Neural cell (in vitro differentiated cells): ENCODE measurements at regions not wholly inside any gene's neighbourhood (a gene's known extent, or its start where the extent isn't known, plus 50 kb on each side); places are given as distances from the start of the nearest gene placed in this dataset.

ENCODE experiments used
- H2AFZ ChIP-seq: fragments of 200-600, 300-800 bp; sonication (generic), shearing (Covaris generic); 2 replicates; pipeline ENCODE4 v1.6.0; 2014; ENCODE audit warnings: low read depth, mild to moderate bottlenecking, antibody characterized with exemption, low read length, moderate library complexity
- H3F3A ChIP-seq: fragments of 200-600 bp; shearing (Covaris generic); 2 replicates; pipeline ENCODE4 v1.6.1; 2016; ENCODE audit warnings: mild to moderate bottlenecking, moderate library complexity, mixed read lengths, antibody characterized with exemption, low read length; ENCODE audit not compliant: insufficient read depth, poor library complexity, severe bottlenecking
- H3K27ac ChIP-seq: fragments of 200-600, 300-800 bp; sonication (generic), shearing (Covaris generic); 2 replicates; pipeline ENCODE4 v1.5.1; 2014; ENCODE audit warnings: mild to moderate bottlenecking, low read length, moderate library complexity
- H3K27me3 ChIP-seq: fragments of 300-800, 200-600 bp; sonication (generic), shearing (Covaris generic); 2 replicates; pipeline ENCODE4 v1.6.0; 2014; ENCODE audit warnings: mild to moderate bottlenecking, low read depth, low read length, moderate library complexity; ENCODE audit not compliant: insufficient read depth
- H3K36me3 ChIP-seq: fragments of 300-800, 200-600 bp; sonication (generic), shearing (Covaris generic); 2 replicates; pipeline ENCODE4 v1.5.1; 2014; ENCODE audit warnings: mild to moderate bottlenecking, antibody characterized with exemption, low read length, moderate library complexity; ENCODE audit not compliant: insufficient read depth
- H3K4me2 ChIP-seq: fragments of 300-800, 200-600 bp; sonication (generic), shearing (Covaris generic); 2 replicates; pipeline ENCODE4 v1.6.0; 2014; ENCODE audit warnings: mild to moderate bottlenecking, low read length
- H3K4me3 ChIP-seq: fragments of 300-800, 200-600 bp; sonication (generic), shearing (Covaris generic); 2 replicates; pipeline ENCODE4 v1.5.1; 2014; ENCODE audit warnings: mild to moderate bottlenecking, low read length, moderate library complexity
- H3K79me2 ChIP-seq: fragments of 200-600 bp; shearing (Covaris generic); replicated peaks from 2 replicates; pipeline ENCODE4 v1.6.0; 2014; ENCODE audit warnings: mild to moderate bottlenecking, low read length, moderate library complexity; ENCODE audit not compliant: insufficient read depth
- H3K9ac ChIP-seq: fragments of 300-800, 200-600 bp; sonication (generic), shearing (Covaris generic); 2 replicates; pipeline ENCODE4 v1.6.1; 2016; ENCODE audit warnings: mild to moderate bottlenecking, low read length, mixed read lengths
- H3K9me2 ChIP-seq: fragments of 200-600 bp; shearing (Covaris generic); 2 replicates; pipeline ENCODE4 v1.6.1; 2016; ENCODE audit warnings: mild to moderate bottlenecking, low read length, mixed read lengths; ENCODE audit not compliant: insufficient read depth
- H3K9me3 ChIP-seq: fragments of 200-600, 300-800 bp; sonication (generic), shearing (Covaris generic); 2 replicates; pipeline ENCODE4 v1.6.1; 2016; ENCODE audit warnings: mild to moderate bottlenecking, mixed run types, low read length, moderate library complexity, mixed read lengths
- H4K20me1 ChIP-seq: fragments of 200-600 bp; shearing (Covaris generic); 2 replicates; pipeline ENCODE4 v1.6.1; 2016; ENCODE audit warnings: mild to moderate bottlenecking, mixed run types; ENCODE audit not compliant: insufficient read depth
- EP300 ChIP-seq: fragments of 450-650 bp; conservative IDR thresholded peaks from 2 replicates; pipeline ENCODE4 v1.6.1; 2014; ENCODE audit warnings: antibody characterized with exemption, mild to moderate bottlenecking, moderate library complexity; ENCODE audit not compliant: poor library complexity, severe bottlenecking
- EZH2 ChIP-seq: fragments of 200-600, 300-800 bp; shearing (Covaris generic), sonication (generic); IDR thresholded peaks from 2 replicates; pipeline ENCODE4 v1.6.1; 2014; ENCODE audit warnings: antibody characterized with exemption, low read length, borderline replicate concordance, mild to moderate bottlenecking; ENCODE audit not compliant: insufficient read depth, poor library complexity, severe bottlenecking
- MXI1 ChIP-seq: fragments of 450-650 bp; conservative IDR thresholded peaks from 2 replicates; pipeline ENCODE4 v1.6.1; 2014; ENCODE audit warnings: antibody characterized with exemption, mild to moderate bottlenecking; ENCODE audit not compliant: poor library complexity, severe bottlenecking
- POLR2AphosphoS5 ChIP-seq: IDR thresholded peaks from 2 replicates; pipeline ENCODE4 v1.6.1; 2012
- RAD21 ChIP-seq: fragments of 450-650 bp; conservative IDR thresholded peaks from 2 replicates; pipeline ENCODE4 v1.6.1; 2014; ENCODE audit warnings: antibody characterized with exemption, mild to moderate bottlenecking, moderate library complexity
- SMC3 ChIP-seq: fragments of 450-650 bp; conservative IDR thresholded peaks from 2 replicates; pipeline ENCODE4 v1.6.1; 2014; ENCODE audit warnings: antibody characterized with exemption, mild to moderate bottlenecking, moderate library complexity; ENCODE audit not compliant: poor library complexity
- TAF1 ChIP-seq: IDR thresholded peaks from 2 replicates; pipeline ENCODE4 v1.6.1; 2012; ENCODE audit warnings: low read depth
- TF ChIP-seq, protein P1 (sequence below): fragments of 450-650 bp; IDR thresholded peaks from 2 replicates; pipeline ENCODE4 v1.5.1; 2014; ENCODE audit warnings: antibody characterized with exemption, mild to moderate bottlenecking, moderate library complexity; ENCODE audit not compliant: poor library complexity, severe bottlenecking
- TF ChIP-seq, protein P2 (sequence below): IDR thresholded peaks from 2 replicates; pipeline ENCODE4 v1.6.1; 2012; ENCODE audit warnings: borderline replicate concordance

DNA sequence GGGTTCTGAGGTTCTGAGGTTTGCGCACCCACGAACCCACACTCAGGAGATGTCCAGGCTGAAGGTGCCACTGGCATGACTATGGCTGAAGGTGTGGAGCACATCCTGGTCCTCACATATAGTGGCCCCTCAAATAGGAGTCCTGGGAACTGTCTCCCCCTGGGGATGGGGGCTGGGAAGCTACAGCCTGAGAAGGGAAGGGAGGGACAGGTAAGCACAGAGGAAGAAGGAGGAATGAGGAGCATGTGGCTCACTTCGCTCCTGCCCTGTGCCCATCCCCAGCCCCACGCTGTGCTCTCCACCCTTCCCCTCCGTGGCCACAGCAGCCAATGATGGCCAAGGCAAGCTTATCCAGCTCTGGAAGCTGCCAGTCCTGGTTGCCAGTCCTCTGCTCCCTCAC is 123.9 kb upstream of the LHX1 start:
- H3K4me2 ChIP-seq, result no peak overlapping the region

DNA sequence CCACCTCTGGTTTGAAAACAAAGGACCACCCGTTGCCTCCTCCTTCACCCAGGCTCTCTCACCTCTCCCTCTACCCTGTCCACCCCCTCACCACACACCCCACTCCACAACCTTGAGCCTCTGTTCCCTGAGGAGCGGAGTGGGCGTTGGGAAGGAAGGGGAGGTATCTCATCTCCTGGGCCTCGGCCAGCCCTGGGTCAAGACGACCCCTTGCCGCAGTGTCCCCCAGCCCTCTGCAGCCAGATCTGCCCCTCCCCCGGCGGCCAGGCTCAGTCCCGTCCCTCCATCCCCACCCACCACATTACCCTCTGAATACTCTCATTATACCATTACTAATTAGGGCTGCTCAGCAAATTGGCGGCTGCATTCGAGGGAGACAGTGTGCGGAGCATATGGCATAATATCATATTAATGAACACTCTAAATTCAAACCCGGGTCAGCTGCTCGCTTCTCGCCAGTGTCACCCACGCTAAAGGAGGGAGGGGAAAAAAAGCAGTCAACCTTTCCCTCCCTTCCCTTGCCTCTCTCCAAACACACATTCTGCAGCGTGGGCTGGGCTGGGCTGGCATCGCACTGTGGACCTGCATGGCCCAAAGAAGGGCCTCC is 123.2 kb upstream of the LHX1 start:
- Histone ChIP-seq H3K9ac (no peak overlapping the region), H3K9me2 (no peaks in the 10 kb centered on the region), H3K27me3 (peaks cover 9% of the 10 kb centered on the region)

More for the DNA sequence above, 123.9 kb upstream of the LHX1 start:
- Histone ChIP-seq H3K36me3 (no peaks in the 10 kb centered on the region), H4K20me1 (no peaks in the 10 kb centered on the region), H2AFZ (no peak overlapping the region), H3K27me3 (peaks cover 16% of the 10 kb centered on the region), H3F3A (no peaks in the 10 kb centered on the region), H3K9me3 (no peaks in the 10 kb centered on the region), H3K79me2 (no peaks in the 10 kb centered on the region), H3K4me3 (no peak overlapping the region), H3K9ac (no peak overlapping the region), H3K9me2 (no peaks in the 10 kb centered on the region), H3K27ac (no peak overlapping the region)
- TF ChIP-seq MXI1 (no peak), EP300 (no peak), EZH2 (no peak), RAD21 (no peak), SMC3 (no peak), TAF1 (no peak), POLR2AphosphoS5 (no peak)
- TF ChIP-seq, protein P1, sequence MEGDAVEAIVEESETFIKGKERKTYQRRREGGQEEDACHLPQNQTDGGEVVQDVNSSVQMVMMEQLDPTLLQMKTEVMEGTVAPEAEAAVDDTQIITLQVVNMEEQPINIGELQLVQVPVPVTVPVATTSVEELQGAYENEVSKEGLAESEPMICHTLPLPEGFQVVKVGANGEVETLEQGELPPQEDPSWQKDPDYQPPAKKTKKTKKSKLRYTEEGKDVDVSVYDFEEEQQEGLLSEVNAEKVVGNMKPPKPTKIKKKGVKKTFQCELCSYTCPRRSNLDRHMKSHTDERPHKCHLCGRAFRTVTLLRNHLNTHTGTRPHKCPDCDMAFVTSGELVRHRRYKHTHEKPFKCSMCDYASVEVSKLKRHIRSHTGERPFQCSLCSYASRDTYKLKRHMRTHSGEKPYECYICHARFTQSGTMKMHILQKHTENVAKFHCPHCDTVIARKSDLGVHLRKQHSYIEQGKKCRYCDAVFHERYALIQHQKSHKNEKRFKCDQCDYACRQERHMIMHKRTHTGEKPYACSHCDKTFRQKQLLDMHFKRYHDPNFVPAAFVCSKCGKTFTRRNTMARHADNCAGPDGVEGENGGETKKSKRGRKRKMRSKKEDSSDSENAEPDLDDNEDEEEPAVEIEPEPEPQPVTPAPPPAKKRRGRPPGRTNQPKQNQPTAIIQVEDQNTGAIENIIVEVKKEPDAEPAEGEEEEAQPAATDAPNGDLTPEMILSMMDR, result no peak
- TF ChIP-seq, protein P2, sequence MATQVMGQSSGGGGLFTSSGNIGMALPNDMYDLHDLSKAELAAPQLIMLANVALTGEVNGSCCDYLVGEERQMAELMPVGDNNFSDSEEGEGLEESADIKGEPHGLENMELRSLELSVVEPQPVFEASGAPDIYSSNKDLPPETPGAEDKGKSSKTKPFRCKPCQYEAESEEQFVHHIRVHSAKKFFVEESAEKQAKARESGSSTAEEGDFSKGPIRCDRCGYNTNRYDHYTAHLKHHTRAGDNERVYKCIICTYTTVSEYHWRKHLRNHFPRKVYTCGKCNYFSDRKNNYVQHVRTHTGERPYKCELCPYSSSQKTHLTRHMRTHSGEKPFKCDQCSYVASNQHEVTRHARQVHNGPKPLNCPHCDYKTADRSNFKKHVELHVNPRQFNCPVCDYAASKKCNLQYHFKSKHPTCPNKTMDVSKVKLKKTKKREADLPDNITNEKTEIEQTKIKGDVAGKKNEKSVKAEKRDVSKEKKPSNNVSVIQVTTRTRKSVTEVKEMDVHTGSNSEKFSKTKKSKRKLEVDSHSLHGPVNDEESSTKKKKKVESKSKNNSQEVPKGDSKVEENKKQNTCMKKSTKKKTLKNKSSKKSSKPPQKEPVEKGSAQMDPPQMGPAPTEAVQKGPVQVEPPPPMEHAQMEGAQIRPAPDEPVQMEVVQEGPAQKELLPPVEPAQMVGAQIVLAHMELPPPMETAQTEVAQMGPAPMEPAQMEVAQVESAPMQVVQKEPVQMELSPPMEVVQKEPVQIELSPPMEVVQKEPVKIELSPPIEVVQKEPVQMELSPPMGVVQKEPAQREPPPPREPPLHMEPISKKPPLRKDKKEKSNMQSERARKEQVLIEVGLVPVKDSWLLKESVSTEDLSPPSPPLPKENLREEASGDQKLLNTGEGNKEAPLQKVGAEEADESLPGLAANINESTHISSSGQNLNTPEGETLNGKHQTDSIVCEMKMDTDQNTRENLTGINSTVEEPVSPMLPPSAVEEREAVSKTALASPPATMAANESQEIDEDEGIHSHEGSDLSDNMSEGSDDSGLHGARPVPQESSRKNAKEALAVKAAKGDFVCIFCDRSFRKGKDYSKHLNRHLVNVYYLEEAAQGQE, result no peak

More for the DNA sequence above, 123.2 kb upstream of the LHX1 start:
- H2AFZ ChIP-seq, result no peak overlapping the region
- H4K20me1 ChIP-seq, result no peaks in the 10 kb centered on the region
- no peak overlapping the region for H3K4me2 ChIP-seq
- no peaks in the 10 kb centered on the region for H3K36me3 ChIP-seq
- no peak overlapping the region for H3K27ac ChIP-seq
- TF ChIP-seq POLR2AphosphoS5 (no peak), MXI1 (no peak), TAF1 (no peak), SMC3 (no peak), RAD21 (no peak), EZH2 (no peak), EP300 (no peak)
- TF ChIP-seq, protein P1, result no peak
- TF ChIP-seq, protein P2, result no peak
- H3F3A ChIP-seq, result no peaks in the 10 kb centered on the region
- H3K4me3 ChIP-seq, result no peak overlapping the region
- no peaks in the 10 kb centered on the region for H3K79me2 ChIP-seq
- no peaks in the 10 kb centered on the region for H3K9me3 ChIP-seq
